ENCODE measurements at regions not wholly inside any gene's neighbourhood (a gene's known extent, or its start where the extent isn't known, plus 50 kb on each side); places are given as distances from the start of the nearest gene placed in this dataset.
A peak's percentile ranks its signal among the peaks of the same experiment; 100 is the strongest.

DNA sequence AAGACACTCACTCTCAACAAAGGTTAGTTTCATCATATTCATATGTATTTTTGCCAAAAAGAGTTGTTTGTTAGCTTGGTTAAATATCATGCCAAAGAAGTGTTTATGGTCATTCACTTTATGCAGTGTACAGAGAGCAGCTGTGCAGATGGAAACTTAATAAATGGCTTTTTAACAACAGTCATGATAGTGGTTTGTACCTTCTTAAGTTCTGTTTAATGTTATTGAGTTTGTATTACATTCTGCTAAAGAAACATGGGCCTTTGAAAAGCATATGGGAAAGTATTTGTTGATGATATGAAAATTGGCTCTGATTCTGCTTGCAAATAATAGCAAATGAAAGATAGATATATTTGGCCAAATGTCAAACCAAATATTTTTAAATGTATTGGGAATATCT, 607.3 kb downstream of the NCAM2 start:
- DNase-seq = no peak

DNA sequence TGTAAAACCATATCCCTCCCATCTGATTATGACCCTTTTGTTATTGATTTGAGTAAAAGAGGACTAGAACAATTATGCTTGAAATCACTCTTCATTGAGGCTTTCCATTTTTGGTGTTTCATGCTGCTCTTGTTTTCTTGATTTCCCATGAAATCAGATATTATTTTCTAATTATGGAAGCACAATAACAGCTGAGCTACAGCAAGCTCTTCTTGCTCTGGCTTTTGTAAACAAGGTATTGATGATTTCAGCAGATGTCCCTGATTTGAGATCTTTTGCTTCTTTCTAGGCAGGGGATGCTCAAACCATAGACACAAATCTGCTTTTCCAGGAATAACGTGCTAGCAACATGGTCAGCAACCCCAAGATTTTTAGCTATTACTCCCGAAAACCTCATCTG, 607.8 kb downstream of the NCAM2 start:
- no peak for DNase-seq

- DNase-seq = peak; percentile 21
Observed at GRCh38 chr21:21612466-21612865, 614.3 kb downstream of the NCAM2 start.

DNA sequence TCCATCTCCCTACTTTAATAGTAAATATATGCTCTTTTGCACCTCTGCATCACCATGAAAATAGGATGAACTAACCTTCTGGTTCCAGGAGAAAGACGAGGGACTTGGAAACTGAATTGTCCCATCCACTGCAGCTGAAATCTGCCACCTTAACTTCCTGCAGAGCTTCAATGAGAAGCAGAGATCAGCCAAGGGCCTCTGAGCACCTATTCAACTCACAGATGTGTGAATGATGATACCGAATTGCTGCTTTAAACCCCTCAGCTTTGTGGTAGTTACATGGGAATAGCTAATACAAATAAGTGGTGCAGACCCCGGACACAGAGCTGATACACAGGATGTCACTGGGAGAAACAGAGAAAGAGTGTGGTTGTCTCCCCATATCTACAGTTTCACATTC, 616.8 kb downstream of the NCAM2 start:
- DNase-seq = no peak

GRCh38 chr21:21622460-21623234, 624.4 kb downstream of the NCAM2 start:
- DNase-seq = no peak

- DNase-seq = no peak
Observed at GRCh38 chr21:21624674-21625073, 626.5 kb downstream of the NCAM2 start.

DNA sequence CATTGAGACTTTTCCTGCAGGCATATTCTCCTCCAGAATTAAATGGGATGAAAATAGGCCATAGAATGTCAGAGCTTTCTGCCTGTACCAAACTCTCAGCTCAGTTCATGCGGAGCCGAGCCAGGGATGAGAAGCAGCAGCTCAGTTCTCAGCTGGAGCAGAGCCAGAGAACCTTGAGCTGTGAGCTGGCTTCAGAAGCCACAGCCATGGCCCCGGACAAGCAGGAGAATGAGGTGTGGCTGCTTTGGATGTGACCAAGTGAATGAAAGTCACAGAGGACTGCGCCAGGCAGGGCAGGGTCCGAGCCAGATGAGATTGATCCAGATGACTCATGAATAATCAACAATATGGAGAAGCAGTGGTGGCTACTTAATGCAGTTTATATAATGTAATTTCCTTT, 633.8 kb downstream of the NCAM2 start:
- DNase-seq = no peak

GRCh38 chr21:21632926-21633325, 634.7 kb downstream of the NCAM2 start:
- DNase-seq = no peak

DNA sequence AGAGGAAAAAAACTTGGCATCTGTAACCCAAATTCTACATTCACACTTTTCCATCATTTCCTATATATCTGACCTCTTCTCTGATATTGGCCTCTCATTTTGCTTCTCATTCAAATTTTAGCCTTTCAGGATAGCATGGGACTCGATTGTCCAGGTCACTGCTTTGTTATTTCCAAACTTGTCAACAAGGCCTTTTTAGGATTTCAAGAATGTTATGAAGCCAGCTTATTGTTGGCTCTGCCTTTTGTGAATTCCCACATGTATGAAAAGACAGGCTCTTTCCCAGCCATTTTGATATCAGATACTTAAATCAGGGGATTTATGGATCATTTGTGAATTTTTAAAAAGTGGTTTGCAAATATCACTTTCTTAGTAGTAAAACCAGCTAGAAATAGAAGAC, 663.5 kb downstream of the NCAM2 start:
- no peak for DNase-seq

DNA sequence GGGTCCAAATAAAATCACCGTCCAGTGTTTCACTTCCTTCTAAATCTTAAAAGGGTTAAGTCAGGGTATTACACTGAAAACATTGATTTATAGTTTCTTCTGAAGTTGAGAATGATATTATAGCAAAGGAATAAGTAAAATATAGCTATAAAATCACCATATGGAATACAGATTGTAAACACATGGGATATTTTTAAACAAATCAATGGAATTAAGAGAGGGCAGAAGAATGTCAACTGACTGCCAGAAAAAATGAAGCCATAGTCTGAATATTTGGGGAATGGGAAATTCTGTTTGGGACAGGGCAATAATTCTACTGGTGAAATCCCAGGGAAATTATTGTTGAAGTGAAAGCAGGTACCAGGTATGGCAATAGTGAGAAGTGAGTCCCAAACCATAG, 664.6 kb downstream of the NCAM2 start:
- no peak for DNase-seq

- DNase-seq = no peak
Observed at GRCh38 chr21:21664871-21665270, 666.7 kb downstream of the NCAM2 start.

DNA sequence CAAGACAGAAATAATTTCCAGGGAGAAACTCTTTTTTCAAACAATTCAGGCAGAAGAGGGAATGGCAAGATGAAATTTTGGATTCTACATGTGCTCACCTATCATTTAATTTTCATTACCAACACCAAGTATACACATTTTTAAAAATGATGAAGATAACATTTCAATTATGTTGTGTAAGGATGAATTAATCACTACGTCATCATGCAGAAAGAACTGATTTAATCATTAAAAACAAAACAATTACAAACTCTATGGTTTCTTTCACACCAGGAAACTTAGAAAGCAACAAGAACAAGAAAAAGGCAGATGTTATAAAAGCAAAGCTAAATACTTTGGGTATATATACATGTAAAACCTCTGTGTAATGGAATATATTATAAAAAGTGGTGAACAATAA, 668.5 kb downstream of the NCAM2 start:
- DNase-seq = no peak

DNA sequence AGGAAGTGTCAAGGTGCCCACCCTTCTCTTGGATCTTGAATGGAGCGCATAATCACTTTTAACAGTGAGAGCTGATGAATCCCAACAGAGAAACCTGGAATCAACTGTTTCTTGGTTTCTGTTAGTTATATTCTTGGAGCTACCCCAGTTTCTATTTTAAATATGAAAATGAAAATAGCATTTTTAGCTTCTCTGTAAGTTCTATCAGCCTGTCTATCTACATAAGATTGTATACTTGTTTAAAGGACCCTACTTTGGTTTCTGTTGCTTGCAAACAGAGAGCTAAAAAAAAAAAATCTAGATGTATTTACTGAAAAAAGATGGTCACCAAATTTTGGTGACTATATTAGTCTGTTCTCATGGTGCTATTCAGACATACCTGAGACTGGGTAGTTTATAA, 670.0 kb downstream of the NCAM2 start:
- DNase-seq = no peak

GRCh38 chr21:21673959-21674358, 675.8 kb downstream of the NCAM2 start:
- no peak for DNase-seq

- no peak for DNase-seq
Observed at GRCh38 chr21:21675601-21676000, 677.4 kb downstream of the NCAM2 start.

GRCh38 chr21:21682172-21682571, 684.0 kb downstream of the NCAM2 start:
- no peak for DNase-seq

DNA sequence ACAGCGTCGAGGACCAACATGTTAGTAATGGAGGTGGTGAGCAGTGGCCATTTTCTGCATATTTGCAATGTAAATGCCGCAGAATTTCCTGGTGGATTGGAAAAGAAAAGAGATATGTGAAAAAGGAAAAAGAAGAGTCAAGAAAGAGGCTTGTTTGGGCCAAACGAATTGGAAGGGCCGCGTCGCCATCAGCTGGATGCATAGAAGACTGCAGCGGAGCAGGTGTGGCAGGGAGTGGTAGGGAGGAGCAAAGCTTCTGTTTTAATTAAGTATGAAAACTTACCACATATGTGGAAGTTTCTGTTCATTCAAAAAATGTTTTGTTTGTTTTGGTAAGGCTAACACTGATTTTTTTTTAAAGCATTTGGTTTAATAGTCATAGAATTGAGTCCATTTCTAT, 690.7 kb downstream of the NCAM2 start:
- DNase-seq = peak; percentile 76

DNA sequence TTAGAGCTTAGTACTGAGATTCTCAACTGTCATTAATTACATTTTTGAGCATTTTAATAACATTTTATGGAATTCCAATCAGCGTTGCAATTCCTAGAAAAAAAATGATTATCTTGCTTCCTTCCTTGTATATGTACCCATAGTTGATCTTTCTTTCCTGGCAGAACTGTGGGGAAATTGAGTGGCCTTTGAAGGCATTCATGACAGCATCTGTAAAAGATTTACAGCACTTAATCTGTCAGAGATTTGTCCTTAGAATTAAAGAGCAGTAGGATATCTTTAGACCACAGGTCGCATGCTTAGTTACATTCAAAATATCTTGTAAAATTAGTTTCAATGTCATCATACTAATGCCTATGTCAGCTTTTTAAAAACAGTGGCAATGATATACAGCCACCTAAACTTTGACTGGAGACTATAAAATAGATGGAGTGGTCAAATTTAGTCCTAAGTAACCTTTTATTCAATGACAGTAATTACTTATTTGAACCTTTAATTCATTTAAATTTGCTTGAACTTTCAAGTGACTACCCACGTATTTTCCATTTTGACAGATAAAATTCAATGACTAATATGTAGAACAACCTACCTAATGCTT, 692.0 kb downstream of the NCAM2 start:
- peak; percentile 24 for DNase-seq

DNA sequence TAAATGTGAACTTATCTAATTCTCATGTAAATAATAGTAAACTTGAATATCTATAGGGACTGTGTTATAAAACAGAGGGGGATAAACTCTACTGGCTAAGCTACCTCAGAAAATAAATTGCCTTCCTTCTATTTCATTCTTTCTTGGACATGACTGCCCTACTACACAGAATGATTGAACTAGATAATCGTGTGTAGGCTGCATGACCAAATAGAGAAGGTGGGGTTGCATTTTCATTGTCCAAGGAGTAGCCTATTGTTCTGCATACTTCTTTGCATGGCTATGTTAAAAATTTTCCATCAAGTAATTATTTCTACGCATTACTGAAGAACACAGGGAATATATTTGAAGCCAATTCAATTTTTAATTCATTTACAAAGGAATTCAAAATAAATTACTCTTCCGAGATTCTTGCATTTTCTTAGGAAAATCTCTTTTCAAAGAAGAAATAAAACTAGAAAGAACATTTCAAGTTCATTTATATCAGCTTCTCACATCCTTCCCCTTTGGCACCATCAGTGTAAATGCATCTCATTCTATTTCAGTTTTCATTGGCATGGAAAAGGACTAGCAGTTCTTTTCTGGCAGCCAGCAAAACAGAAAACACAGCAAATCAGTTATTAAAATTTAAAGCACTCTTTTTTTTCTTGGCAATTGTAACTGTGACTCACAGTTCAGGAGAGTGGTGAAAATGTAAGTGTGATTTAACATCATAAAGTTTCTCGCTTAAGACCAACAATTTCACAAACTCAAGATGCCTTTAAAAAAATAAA, 714.7 kb downstream of the NCAM2 start:
- DNase-seq = no peak

- DNase-seq = no peak
Observed at GRCh38 chr21:21713651-21714180, 715.5 kb downstream of the NCAM2 start.

- DNase-seq = no peak
Observed at GRCh38 chr21:21714426-21714825, 716.2 kb downstream of the NCAM2 start.

- DNase-seq = no peak
Observed at GRCh38 chr21:21715266-21715969, 717.2 kb downstream of the NCAM2 start.

- DNase-seq = no peak
Observed at GRCh38 chr21:21722731-21723130, 724.5 kb downstream of the NCAM2 start.
